HG03139 (cell line): ENCODE measurements at regions not wholly inside any gene's neighbourhood (a gene's known extent, or its start where the extent isn't known, plus 50 kb on each side); places are given as distances from the start of the nearest gene placed in this dataset.
"Not testable (repeated sequence)": the region's sequence is repeated elsewhere in the genome, so short reads cannot be mapped to it uniquely, and the experiment has no call there.

Experiments used
- ATAC-seq: cut with Tn5 transposase; IDR thresholded peaks from one replicate; pipeline ENCODE4 v1.9.1; 2021; ENCODE audit not compliant: unreplicated experiment

DNA sequence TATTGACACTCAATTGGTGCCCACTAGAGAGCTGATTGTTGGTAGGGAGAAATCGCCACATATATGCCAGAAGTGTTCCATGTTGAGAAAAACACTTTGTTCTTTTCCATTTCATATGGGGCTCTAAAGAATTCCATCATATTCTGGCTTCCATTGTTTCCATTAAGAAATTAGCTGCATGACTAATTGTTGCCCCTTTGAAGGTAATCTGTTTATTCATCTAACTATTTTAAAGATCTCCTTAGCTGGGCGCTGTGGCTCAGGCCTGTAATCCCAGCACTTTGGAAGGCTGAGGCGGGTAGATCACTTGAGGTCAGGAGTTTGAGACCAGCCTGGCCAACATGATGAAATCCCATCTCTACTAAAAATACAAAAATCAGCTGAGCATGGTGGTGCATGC is 109.9 kb downstream of the MRPL14 start:
- ATAC-seq = not testable (repeated sequence)

DNA sequence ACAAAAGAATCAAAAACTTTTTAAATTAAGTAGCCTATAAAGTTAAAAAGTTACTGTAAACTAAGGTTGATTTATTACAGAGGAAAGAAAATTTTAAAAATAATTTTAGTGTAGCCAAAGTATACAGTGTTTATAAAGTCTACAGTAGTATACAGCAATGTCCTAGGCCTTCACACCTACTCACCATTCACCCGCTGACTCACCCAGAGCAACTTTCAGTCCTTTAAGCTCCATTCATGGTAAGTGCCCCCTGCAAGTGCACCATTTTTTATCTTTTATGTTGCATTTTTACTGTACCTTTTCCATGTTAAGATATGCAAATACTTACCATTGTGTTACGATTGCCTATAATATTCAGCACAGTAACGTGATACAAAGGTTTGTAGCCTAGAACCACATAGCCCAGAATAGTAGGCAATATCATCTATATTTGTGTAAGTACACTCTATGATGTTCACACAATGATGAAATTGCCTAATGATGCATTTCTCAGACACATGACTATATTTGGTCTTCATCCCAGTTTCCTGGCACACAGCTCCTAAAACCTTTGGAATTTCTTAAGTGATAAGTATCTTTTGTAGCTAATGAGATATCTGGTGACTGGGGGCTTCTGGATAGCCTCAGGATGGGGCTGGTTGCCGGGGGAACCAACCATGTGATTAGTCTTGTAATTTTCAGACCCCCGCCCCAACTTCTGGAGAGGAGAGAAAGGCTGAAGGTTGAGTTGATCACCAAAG is 111.0 kb downstream of the MRPL14 start:
- ATAC-seq = no peak

DNA sequence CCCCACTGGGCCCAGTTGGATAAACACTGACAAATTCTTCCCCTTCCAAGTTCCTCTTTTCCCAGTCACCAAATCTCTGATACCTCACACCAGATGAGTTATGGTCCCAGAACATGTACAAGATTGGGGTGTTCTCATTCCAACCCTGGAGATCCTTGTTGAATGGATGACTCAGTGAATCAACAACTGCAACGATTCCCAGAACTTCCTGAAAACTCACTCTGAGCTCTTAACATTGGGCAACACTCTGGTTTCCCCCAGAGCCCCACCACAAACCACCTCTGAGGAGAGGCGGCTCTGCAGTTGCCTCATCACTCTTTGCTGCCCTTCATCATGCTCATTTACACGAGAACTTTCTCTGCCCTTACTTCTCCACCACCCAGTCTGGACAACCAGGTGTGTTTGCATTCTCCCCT is 115.2 kb downstream of the MRPL14 start:
- no peak for ATAC-seq

DNA sequence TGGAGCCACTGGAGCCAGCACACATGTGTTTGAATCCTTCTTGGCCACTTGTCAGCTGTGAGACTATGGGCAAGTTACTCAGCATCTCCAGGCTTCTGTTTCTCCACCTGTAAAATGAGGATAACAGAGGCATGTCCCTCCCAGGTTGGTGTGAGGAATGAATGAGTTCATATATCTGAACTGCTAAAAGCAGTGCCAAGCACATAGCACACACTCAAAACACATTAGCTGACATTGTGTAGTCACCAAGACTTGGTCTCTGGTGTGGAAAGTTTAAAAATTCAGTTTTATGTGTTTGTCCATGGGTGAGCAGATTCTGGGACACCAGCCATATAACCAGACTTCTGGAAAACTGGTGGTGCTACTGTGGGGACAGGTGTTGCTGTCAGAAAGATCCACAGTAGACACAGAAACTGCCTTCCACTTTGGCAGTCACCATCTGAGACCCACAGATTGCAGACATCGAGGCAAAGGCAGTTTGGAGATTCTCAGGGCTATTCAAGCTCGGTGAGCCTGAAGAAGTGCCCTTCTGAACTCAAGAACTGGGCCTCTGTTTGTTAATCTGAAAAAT is 115.8 kb downstream of the MRPL14 start:
- ATAC-seq = no peak

DNA sequence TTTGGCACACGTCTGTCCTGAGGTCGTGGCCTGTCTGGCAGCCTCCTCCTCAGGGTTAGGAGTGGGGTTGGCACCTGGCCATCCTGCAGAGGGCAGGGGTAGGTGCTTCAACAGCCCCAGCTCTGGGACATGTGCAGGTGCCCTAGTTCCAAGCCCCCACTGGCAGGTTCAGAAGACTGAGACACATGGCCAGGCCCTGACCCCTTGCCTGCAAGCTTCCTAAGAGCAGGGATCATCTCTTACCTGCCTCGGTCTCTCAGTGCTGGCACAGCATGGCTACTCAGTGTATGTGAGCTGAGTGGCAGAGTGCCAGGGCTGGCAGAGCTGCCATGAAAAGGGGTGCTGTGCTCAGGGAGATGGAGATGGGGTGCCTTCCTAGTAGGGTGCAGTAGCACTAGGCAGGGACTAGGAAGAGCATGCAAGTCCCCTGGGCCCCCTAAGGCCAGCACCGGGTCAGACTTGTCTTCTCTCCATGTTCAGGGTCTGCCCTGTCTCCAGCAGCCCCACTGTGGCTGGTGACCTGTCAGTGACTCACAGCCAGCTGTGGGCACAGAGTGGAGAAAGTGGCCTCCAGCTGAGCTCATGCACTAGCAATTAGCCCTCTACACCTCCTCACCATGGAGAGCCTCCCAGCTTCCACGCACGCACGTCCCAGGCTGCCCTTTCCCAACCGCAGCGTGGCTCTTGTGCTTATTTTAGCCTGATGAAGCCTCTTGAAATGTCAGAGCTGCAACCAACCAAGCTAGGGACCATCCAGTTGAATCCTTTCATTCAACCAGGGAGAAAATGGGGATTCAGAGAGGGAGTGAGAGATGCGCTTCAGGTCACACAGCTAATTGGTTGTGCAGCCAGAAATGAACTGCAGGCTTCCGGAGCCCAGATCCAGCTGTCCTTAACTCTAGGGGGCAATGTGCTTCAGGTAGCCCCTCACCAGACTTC is 116.6 kb downstream of the MRPL14 start:
- ATAC-seq = no peak

DNA sequence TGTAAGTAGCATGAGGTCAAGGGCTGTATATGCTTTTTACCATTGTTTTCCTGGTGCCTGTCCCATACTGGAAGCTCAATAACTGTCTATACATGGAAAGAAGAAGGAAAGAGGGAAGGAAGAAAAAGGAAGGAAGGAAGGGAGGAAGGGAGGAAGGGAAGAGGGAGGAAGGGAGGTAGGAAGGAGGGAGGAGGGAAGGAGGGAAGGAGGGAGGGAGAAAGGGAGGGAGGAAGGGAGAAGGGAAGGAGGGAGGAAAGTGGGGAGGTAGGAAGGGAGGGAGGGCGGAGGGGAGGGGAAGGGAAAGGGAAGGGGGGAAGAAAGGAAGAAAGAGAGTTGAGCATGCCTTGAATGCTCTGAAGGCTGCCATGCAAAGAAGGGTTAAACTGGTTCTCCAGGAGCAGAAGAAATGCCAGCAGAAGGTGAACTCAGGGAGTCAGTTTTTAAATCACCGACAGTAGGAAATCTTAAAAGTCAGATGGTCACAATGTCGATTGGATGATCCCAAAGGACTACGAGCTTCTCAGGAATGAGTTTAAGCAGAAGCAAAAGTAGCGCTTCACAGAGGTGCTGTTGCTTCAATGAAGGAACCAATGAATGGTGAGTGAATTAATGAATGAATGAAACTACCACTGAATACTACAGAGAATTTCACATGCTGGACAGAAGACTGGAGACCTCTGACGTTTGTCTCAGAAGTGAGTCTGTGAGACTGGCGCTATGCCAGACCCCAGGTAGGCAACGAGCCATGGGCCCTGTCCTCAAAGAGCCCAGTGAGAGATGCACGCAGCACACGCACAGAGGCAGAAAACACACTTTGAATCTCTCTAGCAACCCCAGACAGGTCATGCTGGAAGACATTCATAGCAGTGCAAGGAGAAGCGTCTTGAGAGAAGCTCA is 117.6 kb downstream of the MRPL14 start:
- ATAC-seq = no peak

DNA sequence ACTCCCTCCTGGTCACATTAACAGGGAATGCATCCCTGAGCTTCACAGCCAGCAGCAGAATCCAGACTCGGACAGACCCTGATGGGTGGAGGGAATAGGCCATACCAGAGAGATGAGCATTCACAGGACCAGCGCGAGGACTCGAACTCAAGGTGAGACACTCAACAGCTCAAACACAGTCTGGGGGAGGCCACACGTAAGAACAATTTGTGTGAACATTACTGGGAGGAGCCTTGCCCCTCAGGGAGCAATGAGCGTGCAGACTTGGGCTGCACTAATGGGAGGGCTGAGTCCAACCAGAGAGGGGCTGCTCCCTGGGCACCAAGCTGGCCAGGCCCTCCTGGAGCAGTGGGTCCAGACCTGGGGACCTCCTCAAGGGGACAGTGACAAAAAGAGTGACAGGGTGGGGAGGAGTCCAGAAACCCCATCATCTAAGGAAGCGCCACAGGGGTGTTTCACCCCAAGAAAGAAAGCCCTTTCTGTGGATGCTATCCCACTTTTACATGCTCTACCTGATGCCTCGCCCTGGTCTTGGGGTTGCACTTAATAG is 118.4 kb downstream of the MRPL14 start:
- ATAC-seq = no peak

DNA sequence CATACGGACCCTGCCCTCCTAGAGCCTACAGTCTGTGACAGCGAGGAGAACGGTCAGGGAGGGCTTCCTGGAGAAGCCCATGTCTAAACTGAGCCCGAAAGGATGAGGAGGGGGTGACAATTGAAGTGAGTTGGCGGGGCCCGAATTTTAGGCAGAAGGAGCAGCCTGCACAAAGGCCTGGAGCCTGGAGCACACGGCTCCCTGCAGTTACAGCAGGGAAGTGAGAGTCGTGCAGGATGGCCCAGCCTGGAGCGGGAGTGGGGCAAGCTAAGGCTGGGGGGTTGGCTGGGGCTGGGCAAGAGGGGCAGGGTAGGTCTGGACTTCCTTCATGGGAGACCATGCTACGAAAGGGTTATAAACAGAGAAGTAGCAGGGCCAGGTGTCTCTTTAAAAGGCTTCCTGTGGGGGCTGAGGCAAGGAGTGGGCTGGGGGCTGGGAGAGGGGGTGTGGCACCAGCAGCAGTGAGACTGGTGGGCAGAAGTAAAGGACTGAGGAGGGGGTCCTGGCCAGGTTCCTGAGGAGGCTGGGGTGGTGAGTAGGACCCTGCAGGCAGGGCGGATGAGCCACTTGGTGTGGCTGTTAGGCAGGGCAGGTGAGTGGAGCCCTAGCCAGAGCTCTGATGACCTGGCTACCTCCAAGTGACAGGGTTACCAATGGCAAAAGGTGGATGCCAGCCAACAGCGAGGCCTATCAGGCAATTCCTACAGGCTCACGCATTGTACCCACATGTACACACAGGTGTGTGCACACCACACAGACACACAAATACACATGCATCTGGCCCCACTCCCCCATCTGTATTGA is 119.2 kb downstream of the MRPL14 start:
- ATAC-seq = no peak

DNA sequence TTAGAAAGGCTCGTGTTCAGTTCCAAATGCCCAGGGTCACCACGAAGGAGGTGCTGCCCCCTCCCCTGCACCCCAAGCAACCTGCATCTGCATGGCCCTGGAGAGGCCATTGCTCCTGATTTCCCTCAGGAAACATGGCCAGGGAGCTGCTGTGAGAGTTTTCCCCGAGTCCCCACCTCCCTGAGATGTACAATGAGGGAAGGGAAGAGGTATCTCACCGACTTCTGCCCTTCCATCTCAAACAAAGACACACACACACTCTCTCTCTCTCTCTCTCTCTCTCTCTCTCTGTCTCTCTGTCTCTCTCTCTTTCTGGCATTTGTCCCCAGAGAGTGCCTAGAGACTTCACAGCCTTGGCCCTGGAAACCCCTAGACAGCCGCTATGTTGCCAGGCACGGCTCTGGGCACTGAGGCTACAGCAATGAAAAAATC is 120.4 kb downstream of the MRPL14 start:
- no peak for ATAC-seq

DNA sequence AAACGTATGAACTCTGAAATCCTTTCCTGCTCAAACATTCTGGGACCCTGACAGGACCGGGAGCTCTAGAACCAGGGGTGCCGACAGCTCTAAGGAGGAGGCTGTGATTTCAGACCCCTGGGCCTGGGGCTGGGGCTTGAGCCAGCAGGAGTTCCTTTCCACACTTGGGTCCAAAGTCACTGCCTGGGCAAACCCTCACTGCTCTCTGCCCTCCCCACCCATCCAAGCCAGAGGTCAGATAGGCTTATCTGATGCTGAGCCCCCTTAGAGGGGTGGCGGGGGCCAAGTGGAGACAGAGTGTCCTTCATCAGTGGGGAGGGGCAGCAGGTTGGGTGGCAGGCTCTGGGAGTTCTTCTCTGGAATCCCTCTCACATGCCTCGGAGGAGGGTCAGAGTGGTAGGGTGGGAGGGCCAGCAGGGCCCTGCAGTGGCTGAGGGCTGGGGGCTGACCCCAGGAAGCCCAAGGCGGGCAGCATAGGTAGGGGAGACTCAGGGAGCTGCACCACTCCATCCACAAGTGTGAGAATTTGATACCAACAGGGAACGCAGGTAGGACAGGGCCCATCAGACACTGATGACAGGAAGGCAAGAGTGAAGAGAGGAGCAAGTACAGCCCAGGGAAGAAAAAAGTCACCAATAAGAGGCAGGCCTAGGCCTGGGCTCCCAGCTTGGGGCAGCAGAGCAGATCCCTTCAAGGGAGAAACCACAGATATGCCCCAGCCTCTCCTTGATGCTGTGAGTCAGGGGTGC is 121.0 kb downstream of the MRPL14 start:
- ATAC-seq = no peak

DNA sequence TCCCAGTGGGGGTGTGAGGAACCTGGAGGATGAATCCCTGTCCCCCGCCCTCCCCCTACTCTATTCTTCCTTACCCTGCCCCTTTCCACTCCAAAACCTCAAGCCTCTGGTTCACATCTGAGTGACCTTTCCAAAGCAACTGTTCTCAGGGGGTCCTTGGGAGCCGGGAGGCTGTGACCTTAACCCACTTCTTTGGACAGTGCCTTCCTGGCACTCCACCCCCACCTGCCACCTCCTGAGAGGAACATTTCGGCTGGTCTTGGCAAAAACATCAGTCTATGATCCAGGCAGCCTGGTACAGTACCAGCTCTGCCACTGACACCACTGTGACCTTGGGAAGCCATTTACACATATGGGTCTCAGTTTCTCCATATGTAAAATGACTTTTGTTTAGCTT is 121.7 kb downstream of the MRPL14 start:
- ATAC-seq = no peak

DNA sequence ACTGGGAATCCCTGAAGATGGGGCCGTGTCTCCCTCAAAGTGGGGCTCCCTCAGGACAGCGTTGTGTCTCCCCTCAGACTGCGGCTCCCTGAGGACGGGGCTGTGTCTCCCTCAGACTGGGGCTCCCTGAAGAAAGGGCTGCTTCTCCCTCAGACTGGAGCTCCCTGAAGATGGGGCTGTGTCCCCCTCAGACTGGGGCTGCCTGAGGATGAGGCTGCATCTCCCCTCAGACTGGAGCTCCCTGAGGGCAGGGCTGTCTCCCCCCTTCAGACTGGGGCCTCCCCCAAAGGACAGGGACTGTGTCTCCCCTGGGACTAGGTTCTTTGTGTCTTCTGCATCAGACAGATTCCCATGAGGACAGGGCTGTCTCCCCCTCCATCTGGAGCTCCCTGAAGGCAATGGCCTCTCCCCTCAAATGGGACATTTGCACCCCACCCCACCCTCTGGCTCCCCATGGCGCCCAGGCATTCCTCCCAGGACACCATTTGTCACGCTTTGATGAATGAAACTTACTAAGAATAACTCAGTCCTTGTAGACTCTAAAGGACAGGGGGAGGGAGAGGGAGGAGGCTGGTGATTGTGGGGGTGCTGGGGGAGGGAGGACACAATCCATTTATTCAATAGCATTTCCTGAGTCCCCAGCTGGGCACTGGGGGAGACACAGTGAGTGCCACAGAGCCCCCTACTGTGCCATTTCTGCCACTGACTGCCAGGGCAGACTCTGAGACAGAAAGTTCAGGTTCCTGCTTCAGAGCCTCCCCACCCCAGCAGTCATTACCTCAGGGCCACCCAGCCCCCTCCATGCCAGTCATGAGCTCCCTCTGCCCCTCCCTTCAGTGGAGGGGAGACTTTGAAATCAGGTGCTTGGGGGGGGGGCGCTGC is 122.4 kb downstream of the MRPL14 start:
- no peak for ATAC-seq

DNA sequence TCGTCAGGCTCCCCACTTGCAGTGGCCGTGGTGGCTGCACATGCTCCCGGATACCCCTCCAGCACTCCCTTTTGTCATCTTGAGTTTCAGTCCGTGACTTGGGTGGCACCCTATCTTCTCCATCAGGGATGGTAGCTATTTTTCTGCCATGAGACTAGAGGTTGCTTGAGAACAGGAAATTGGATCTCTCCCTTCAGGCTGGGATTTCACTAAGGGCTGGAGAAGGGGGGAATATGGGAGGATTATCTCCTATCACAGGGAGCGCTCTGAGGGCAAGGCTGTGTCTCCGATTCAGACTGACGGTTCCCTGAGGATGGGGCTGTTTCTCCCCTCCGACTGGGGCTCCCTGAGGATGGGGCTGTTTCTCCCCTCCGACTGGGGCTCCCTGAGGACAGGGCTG is 123.1 kb downstream of the MRPL14 start:
- no peak for ATAC-seq

DNA sequence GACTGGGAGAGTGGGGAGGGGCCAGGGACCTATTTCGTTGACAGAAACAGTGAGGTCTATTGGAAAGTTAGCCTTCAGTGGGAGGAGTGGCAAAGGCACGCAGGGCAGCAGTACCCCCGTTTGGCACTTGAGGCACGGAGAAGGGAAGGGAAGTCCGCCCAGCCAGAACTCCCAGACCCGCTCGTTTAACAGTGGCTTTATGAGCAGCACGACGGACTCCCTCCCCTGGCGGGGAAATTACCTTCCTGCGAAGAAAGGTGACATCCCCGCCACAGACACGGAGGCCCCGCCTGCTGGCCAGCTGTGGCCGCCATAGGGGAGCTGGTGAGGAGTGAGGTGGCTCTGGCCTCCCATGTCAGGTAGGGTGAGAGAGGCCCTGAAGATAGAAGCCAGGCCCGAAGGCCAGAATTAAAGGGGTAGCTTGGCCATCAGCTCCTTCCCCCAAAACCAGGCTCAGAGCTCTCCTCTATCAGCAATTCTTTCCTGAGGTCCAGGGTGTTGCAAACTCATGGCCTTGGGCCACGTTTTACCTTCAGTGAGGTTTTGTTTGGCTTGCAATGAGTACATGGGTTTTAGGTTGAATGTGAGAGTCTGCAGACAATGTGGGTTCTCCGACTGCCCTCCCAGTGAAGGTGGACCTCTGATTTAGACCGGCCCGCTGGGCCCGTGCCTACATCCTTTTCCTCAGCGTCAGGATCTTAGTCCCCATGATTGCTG is 123.7 kb downstream of the MRPL14 start:
- ATAC-seq = no peak

DNA sequence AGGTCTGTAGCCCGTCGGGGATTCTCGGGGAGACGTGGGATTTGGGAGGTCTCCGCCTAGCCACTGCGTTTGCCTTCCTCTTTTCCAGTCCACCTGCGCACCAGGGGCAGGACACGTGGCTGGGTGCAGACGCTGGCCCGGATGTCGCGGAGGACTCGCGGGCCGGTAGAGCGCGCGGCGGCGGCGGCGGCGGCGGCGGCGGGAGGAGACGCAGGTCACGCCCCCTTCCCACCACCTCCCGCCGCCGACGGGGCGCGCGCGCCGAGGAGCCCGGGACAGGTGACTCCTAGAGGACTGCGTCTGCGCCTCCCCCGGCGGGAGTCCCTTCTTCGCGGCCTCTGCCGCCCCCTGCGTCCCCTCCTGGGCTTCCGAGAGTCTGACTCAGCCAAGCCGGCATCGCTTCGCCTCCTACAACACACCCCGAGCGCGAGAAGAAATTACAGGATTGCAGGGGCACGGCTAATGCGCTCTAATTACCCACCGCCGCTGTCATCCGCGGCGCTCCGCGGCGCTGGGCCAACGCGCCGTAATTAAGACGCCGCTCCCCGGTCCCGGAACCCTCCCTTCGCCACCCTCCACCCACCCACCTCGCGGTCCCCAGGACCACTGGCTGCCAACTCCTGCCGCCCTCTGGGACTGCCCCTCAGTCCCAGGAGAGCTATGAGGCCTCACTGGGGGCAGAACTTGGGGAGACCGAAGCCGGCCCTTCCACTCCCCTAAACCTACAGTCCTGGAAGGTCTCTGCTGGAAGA is 124.5 kb downstream of the MRPL14 start:
- ATAC-seq = no peak

DNA sequence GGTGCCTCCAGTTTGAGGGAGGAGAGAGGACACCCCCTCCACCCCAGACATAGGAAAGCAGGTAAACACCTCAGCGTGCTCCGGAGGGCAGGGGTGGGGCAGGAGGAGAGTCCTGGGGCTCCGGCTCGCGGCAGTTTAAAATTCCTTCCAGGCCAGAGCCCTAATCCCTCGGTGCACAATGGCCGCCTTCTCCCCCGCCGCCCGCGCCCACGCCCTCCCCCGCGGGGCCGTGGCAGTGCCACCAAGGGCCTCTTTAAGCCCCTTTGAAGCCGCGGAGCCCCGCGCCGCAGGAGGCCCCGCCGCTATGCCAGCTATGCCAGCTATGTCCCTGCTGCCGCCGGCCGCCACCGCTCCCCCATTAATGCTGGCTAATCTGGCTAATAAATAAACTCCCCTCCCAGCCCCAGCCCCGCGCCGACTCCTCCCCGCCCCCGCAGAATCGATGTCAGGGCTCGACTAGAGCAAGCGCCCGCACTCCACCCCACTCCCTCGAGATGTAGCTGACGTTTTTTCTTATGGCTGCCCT is 125.1 kb downstream of the MRPL14 start:
- ATAC-seq = no peak
